ENCODE measurements at regions not wholly inside any gene's neighbourhood (a gene's known extent, or its start where the extent isn't known, plus 50 kb on each side); places are given as distances from the start of the nearest gene placed in this dataset.

GRCh38 chr9:1311462-1312042 is 261.4 kb downstream of the DMRT2 start:
- Histone ChIP-seq H3K4me2 (ENCODE audit: insufficient read depth, low read length) (no peak overlapping the region), H3K4me1 (ENCODE audit: control insufficient read depth, extremely low read depth, insufficient read depth, low read length) (no peaks in the 10 kb centered on the region), H3K79me2 (ENCODE audit: control insufficient read depth, insufficient read depth, low read length) (no peaks in the 10 kb centered on the region), H3K27me3 (ENCODE audit: control insufficient read depth in 2 of 2, insufficient read depth in 2 of 2, low read length in 2 of 2) (no peaks in the 10 kb centered on the region), H3K36me3 (ENCODE audit: control insufficient read depth in 2 of 2, extremely low read depth in 1 of 2, insufficient read depth in 2 of 2, low read length in 2 of 2) (no peaks in the 10 kb centered on the region), H2AFZ (ENCODE audit: low read depth, low read length) (no peak overlapping the region), H3K4me3 (replicated peaks in 1 of 3; ENCODE audit: insufficient read depth in 1 of 3, low read depth in 1 of 3, low read length in 3 of 3) (no peak overlapping the region), H3K9ac (replicated peaks; ENCODE audit: extremely low read depth, insufficient read depth, low read length) (no peak overlapping the region), H3K9me1 (replicated peaks; ENCODE audit: control insufficient read depth, extremely low read depth, insufficient read depth, low read length) (no peaks in the 10 kb centered on the region), H4K20me1 (replicated peaks; ENCODE audit: control insufficient read depth, extremely low read depth, insufficient read depth, low read length) (no peaks in the 10 kb centered on the region), H3K27ac (ENCODE audit: insufficient read depth, low read depth, low read length) (no peak overlapping the region), H3K9me3 (replicated peaks; ENCODE audit: control insufficient read depth, insufficient read depth, low read length) (no peaks in the 10 kb centered on the region)
- ChIA-PET CTCF (no interaction called here), POLR2A (no interaction called here)
- DNase-seq (ENCODE audit: low read depth, low spot score) (no peak), FAIRE-seq (no peak)
- BruUV-seq (replicated peaks) = no TSS peak
- intact Hi-C loops (cut with micrococcal nuclease) = no loop called here
- TF ChIP-seq, protein P1, sequence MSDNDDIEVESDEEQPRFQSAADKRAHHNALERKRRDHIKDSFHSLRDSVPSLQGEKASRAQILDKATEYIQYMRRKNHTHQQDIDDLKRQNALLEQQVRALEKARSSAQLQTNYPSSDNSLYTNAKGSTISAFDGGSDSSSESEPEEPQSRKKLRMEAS (IDR thresholded peaks at IDR 0.05; ENCODE audit: insufficient read depth, insufficient read length) = no peak
- TF ChIP-seq MYC (IDR thresholded peaks at IDR 0.05; ENCODE audit: low read depth, low read length) = no peak
- no peak for TF ChIP-seq POLR2AphosphoS5 (IDR thresholded peaks at IDR 0.05; ENCODE audit: insufficient read depth, low read depth, low read length)
- TF ChIP-seq POLR2A (IDR thresholded peaks at IDR 0.05; ENCODE audit: low read depth, low read length) = no peak
- no peak for TF ChIP-seq FOS (IDR thresholded peaks at IDR 0.05; ENCODE audit: borderline replicate concordance, insufficient read depth, low read length)
- no peak for TF ChIP-seq JUN (IDR thresholded peaks at IDR 0.05; ENCODE audit: borderline replicate concordance, insufficient read depth, insufficient read length, low read depth)
- no peak for TF ChIP-seq EZH2 (IDR thresholded peaks at IDR 0.05; ENCODE audit: borderline replicate concordance, low read depth, low read length, severe bottlenecking)
- TF ChIP-seq, protein P2, sequence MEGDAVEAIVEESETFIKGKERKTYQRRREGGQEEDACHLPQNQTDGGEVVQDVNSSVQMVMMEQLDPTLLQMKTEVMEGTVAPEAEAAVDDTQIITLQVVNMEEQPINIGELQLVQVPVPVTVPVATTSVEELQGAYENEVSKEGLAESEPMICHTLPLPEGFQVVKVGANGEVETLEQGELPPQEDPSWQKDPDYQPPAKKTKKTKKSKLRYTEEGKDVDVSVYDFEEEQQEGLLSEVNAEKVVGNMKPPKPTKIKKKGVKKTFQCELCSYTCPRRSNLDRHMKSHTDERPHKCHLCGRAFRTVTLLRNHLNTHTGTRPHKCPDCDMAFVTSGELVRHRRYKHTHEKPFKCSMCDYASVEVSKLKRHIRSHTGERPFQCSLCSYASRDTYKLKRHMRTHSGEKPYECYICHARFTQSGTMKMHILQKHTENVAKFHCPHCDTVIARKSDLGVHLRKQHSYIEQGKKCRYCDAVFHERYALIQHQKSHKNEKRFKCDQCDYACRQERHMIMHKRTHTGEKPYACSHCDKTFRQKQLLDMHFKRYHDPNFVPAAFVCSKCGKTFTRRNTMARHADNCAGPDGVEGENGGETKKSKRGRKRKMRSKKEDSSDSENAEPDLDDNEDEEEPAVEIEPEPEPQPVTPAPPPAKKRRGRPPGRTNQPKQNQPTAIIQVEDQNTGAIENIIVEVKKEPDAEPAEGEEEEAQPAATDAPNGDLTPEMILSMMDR (IDR thresholded peaks at IDR 0.05; ENCODE audit: extremely low read depth in 1 of 2, insufficient read depth in 1 of 2, low read depth in 1 of 2, low read length in 2 of 2) = no peak
- TF ChIP-seq GATA2 (IDR thresholded peaks at IDR 0.05; ENCODE audit: insufficient read depth, insufficient read length, low read depth, low read length) = no peak
- dilution Hi-C loops (cut with MboI; ENCODE audit: extremely low pct_ligation_motif_present, low sequenced_read_pairs) = no loop called here

Data from endothelial cell of umbilical vein (primary cell).